GM21619 (cell line): ENCODE measurements at regions not wholly inside any gene's neighbourhood (a gene's known extent, or its start where the extent isn't known, plus 50 kb on each side); places are given as distances from the start of the nearest gene placed in this dataset.

Source experiments
- ATAC-seq: cut with Tn5 transposase; IDR thresholded peaks from one replicate; pipeline ENCODE4 v1.9.1; 2021; ENCODE audit not compliant: unreplicated experiment

- no peak for ATAC-seq
Measured at GRCh38 chr16:65991149-65991701, 375.3 kb upstream of the CDH5 start.

GRCh38 chr16:65989861-65990604 lies 376.5 kb upstream of the CDH5 start:
- ATAC-seq, result no peak

- no peak for ATAC-seq
Measured at GRCh38 chr16:65988024-65988595, 378.4 kb upstream of the CDH5 start.

GRCh38 chr16:65984296-65984695 lies 382.2 kb upstream of the CDH5 start:
- no peak for ATAC-seq

GRCh38 chr16:65981057-65981456 lies 385.4 kb upstream of the CDH5 start:
- no peak for ATAC-seq

GRCh38 chr16:65975049-65975708 lies 391.3 kb upstream of the CDH5 start:
- ATAC-seq, result no peak

GRCh38 chr16:65967376-65967775 lies 399.1 kb upstream of the CDH5 start:
- ATAC-seq, result no peak

- no peak for ATAC-seq
Measured at GRCh38 chr16:65965628-65966027, 400.9 kb upstream of the CDH5 start.

- ATAC-seq, result no peak
Measured at GRCh38 chr16:65964752-65965151, 401.7 kb upstream of the CDH5 start.

- no peak for ATAC-seq
Measured at GRCh38 chr16:65961476-65962143, 404.9 kb upstream of the CDH5 start.

- no peak for ATAC-seq
Measured at GRCh38 chr16:65959983-65960382, 406.5 kb upstream of the CDH5 start.

- ATAC-seq, result no peak
Measured at GRCh38 chr16:65958086-65958485, 408.4 kb upstream of the CDH5 start.

- no peak for ATAC-seq
Measured at GRCh38 chr16:65956100-65956499, 410.4 kb upstream of the CDH5 start.

- no peak for ATAC-seq
Measured at GRCh38 chr16:65954446-65954845, 412.0 kb upstream of the CDH5 start.

- ATAC-seq, result no peak
Measured at GRCh38 chr16:65950211-65950610, 416.3 kb upstream of the CDH5 start.

GRCh38 chr16:65948361-65948760 lies 418.1 kb upstream of the CDH5 start:
- no peak for ATAC-seq

- no peak for ATAC-seq
Measured at GRCh38 chr16:65947951-65948350, 418.5 kb upstream of the CDH5 start.

- ATAC-seq, result no peak
Measured at GRCh38 chr16:65945493-65945892, 421.0 kb upstream of the CDH5 start.

GRCh38 chr16:65944361-65944760 lies 422.1 kb upstream of the CDH5 start:
- ATAC-seq, result no peak

- ATAC-seq, result no peak
Measured at GRCh38 chr16:65940711-65941110, 425.8 kb upstream of the CDH5 start.

- ATAC-seq, result no peak
Measured at GRCh38 chr16:65938083-65938482, 428.4 kb upstream of the CDH5 start.

GRCh38 chr16:65937455-65937854 lies 429.0 kb upstream of the CDH5 start:
- no peak for ATAC-seq
